ENCODE measurements at regions not wholly inside any gene's neighbourhood (a gene's known extent, or its start where the extent isn't known, plus 50 kb on each side); places are given as distances from the start of the nearest gene placed in this dataset.

GRCh38 chr9:94443032-94443722 is 111.7 kb upstream of the PCAT7 start:
- FAIRE-seq: no peak
- TF ChIP-seq NPAS2 (CRISPR knock-in tag; IDR thresholded peaks at IDR 0.05; ENCODE audit: borderline replicate concordance) (no peak), ZSCAN20 (CRISPR knock-in tag; IDR thresholded peaks at IDR 0.05) (no peak), GATA3 (IDR thresholded peaks at IDR 0.05; ENCODE audit: borderline replicate concordance) (no peak), BHLHE40 (IDR thresholded peaks at IDR 0.05; ENCODE audit: low read depth, low read length) (no peak), ZFP36 (IDR thresholded peaks at IDR 0.05; ENCODE audit: borderline replicate concordance, partially characterized antibody) (no peak), SREBF2 (IDR thresholded peaks at IDR 0.05) (no peak), RFX5 (IDR thresholded peaks at IDR 0.05) (no peak), ZNF302 (CRISPR knock-in tag; IDR thresholded peaks at IDR 0.05) (no peak)

GRCh38 chr9:94445863-94446262 is 109.0 kb upstream of the PCAT7 start:
- CTCF ChIA-PET: no interaction called here
- Histone ChIP-seq H3K9me3 (no peaks in the 10 kb centered on the region), H3K4me1 (peaks cover 13% of the 10 kb centered on the region; the same call in 2 of the 3 replicates), H3K4me2 (no peak overlapping the region), H3K4me3 (no peak overlapping the region), H3K27ac (no peak overlapping the region)
- no peak for DNase-seq (ENCODE audit: low read depth in 1 of 2, low spot score in 1 of 2)
- FAIRE-seq: no peak
- no peak for ATAC-seq
- POLR2A ChIA-PET: no interaction called here
- TF ChIP-seq SREBF2 (IDR thresholded peaks at IDR 0.05): no peak
- WGBS (ENCODE audit: missing lambda C conversion rate): 98% methylated on average over 2 of the region's 2 CpGs

More at GRCh38 chr9:94443032-94443722, 111.7 kb upstream of the PCAT7 start:
- DNase-seq (ENCODE audit: low read depth in 1 of 2, low spot score in 1 of 2) (no peak), ATAC-seq (no peak; a peak in 1 of 6 replicates)
- no peak overlapping the region for H3K27ac ChIP-seq
- H3K9me3 ChIP-seq: no peaks in the 10 kb centered on the region
- no peak overlapping the region for H3K4me3 ChIP-seq
- peaks cover 6% of the 10 kb centered on the region; the same call in 2 of the 3 replicates for H3K4me1 ChIP-seq
- ChIA-PET CTCF (interaction anchor here (0.6 to 1.4 kb wide), 2 partner anchors 11 to 556 kb away, joined by 3 to 4 read pairs; no protein-coding TSS in a partner anchor), POLR2A (no interaction called here)
- no peak overlapping the region for H3K4me2 ChIP-seq
- 89% methylated on average over 6 of the region's 6 CpGs for WGBS (ENCODE audit: missing lambda C conversion rate)

- Histone ChIP-seq H3K27ac (peak overlapping the region in 1 of 2 experiments; percentile 53; a peak in 2 of 6 replicates), H3K4me1 (0 out of 3 replicates have a peak, but pooled peaks cover 7% of the 10 kb centered on the region), H3K4me2 (no peak overlapping the region), H3K9me3 (no peaks in the 10 kb centered on the region), H3K4me3 (no peak overlapping the region)
- CTCF ChIA-PET: no interaction called here
- ATAC-seq: no peak
- no peak for TF ChIP-seq REST (IDR thresholded peaks at IDR 0.05)
- no peak for TF ChIP-seq HEYL (CRISPR knock-in tag; IDR thresholded peaks at IDR 0.05)
- TF ChIP-seq PHF8 (IDR thresholded peaks at IDR 0.05; ENCODE audit: borderline replicate concordance, low read depth): no peak
- peak; percentile 69 for TF ChIP-seq NFE2L2 (conservative IDR thresholded peaks at IDR 0.05; ENCODE audit: low read length)
- TF ChIP-seq EP300 (IDR thresholded peaks at IDR 0.05): no peak
- TF ChIP-seq CEBPB (IDR thresholded peaks at IDR 0.05): no peak
- TF ChIP-seq E2F6 (IDR thresholded peaks at IDR 0.05; ENCODE audit: borderline replicate concordance, low read depth): no peak
- TF ChIP-seq MAFK (IDR thresholded peaks at IDR 0.05; ENCODE audit: partially characterized antibody): peak; percentile 91
- no peak for TF ChIP-seq MAZ (IDR thresholded peaks at IDR 0.05; ENCODE audit: borderline replicate concordance, low read depth, low read length)
- 89% methylated on average over 2 of the region's 2 CpGs for WGBS (ENCODE audit: missing lambda C conversion rate)
- POLR2A ChIA-PET: no interaction called here
- no peak for FAIRE-seq
- no peak for DNase-seq (ENCODE audit: low read depth in 1 of 2, low spot score in 1 of 2)
Measured at GRCh38 chr9:94449486-94449885, 105.4 kb upstream of the PCAT7 start.

All from A549 (cell line).